ENCODE measurements at regions not wholly inside any gene's neighbourhood (a gene's known extent, or its start where the extent isn't known, plus 50 kb on each side); places are given as distances from the start of the nearest gene placed in this dataset.
A peak's percentile ranks its signal among the peaks of the same experiment; 100 is the strongest.

GRCh38 chr13:73697166-73697565, 437.0 kb downstream of the KLF12 start:
- no peak for DNase-seq

DNA sequence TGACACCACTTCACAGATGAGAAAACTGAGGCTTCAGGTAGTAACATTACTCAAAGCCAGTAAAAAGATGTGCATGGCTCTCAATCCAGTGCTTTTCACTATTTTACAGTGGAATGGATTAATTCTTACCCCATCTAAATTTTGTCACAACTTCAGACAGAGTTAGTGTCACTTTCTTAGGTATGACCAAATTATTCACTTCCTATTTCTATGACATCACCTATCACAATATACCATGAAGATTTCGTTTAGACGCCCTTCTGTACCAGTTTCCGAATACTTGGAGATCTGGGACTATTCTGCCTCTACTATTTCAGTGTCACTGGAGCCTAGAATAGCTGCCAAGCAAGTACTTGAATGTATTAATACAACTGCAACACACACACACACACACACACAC, 437.5 kb downstream of the KLF12 start:
- DNase-seq = no peak

- DNase-seq = no peak
Observed at GRCh38 chr13:73696271-73696670, 437.9 kb downstream of the KLF12 start.

- DNase-seq = no peak
Observed at GRCh38 chr13:73695325-73695724, 438.9 kb downstream of the KLF12 start.

DNA sequence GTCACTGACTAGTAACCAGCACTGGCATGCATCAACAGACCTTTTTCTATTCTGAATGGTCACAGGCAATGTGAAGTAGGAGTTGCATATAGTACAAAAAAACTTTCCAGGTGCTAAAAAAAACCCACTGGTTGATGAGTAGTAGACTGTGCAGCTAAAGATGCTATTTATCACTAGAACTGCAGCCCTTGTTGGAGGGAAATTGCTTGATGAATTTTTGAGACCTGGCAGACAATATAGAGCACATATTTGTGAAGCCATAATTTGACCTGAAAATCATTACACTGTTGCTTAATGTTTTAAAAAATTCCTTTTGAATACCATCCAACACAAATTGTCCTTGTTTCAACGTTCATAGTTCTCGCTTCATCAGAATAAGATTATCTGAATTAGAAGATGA, 441.0 kb downstream of the KLF12 start:
- DNase-seq = no peak

DNA sequence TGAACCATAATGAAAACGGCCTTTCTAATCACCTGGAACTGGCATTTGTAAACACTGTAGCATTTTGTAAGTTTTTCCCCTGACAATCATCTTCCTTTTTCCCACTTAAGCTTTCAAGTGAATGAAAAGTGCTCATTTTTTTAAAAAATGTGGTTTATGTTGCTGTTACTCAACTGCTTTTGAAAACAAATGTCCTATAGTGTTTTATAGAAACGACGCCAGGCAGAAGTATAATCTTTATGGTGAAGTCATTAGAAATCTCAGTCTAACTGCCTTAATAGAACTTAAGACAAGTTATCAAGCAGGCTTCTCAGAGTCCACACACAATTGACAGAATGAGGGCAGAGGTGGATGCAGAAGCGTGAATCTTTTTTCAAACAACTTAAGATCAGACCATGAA, 442.3 kb downstream of the KLF12 start:
- no peak for DNase-seq

DNA sequence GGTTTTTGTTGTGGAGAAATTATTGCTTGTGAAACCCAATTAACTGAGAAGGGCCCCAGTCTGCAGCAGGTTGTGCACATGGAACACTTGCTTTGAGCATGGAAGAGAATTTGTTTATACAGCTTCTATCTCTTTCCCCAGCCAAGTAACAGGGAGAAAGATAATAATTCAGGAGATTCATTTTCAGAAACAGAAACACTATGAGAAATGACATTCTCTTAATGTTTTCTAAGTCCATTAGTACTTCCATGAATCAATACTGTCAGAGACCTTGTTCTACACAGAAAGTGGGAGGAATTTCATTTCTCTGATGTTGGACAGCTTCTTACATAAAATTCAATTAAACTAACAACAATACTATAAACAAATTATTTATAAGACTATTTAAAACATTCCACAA, 446.3 kb downstream of the KLF12 start:
- no peak for DNase-seq

DNA sequence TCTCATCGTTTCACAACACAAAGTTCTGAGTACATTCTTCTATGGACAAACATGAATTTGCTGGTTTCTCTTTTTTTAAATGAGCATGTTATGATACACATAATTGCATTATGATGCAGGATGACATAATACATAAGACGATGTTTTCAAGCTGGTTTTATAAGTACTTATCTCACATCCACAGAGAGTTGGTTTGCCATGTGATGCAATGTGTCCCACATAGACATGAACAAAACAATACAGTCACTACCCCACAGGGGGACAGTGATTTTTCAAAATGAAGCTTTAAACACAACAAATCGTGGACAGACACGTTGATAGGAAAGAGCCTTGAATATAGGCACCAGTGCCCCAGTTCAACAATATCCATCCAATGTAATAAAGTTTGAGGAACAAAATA, 447.1 kb downstream of the KLF12 start:
- no peak for DNase-seq

DNA sequence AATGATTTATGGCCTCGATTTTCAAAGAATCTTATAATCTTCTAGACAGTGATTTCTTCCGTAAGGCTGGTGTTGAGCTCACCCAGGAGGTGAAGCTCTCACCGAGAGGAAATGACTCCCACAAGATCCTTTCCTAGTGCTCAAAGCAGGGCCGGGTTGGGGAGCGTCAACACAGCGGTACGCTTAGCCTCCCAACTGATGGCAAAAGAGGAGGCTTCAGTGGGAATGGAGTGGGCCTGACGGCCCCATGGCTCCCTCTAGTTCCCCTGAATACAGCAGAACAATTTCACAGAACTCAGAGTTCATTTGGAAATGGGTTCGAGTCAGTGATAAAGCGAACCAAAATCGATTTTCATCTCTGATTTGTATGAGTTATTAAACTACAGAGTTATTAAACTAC, 449.5 kb downstream of the KLF12 start:
- DNase-seq = no peak

GRCh38 chr13:73684286-73684685, 449.9 kb downstream of the KLF12 start:
- no peak for DNase-seq

DNA sequence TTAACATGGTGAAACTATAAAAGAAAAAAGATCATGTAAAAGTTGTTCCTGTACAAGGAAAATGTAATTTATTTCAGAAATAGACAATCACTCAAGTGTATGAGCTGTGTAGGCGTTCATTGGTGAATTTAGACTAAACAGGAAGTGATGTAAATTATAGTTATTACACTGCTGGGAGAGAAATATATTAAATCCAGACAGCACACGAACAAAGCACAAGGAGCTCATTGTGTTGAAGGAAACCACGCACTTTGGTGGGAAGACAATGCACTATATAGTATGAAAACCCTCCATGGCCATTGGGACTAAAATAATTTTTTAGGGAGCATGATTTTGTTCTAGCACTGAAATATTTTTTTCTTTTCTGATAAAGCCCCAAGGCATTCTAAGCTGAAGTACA, 450.5 kb downstream of the KLF12 start:
- DNase-seq = no peak

DNA sequence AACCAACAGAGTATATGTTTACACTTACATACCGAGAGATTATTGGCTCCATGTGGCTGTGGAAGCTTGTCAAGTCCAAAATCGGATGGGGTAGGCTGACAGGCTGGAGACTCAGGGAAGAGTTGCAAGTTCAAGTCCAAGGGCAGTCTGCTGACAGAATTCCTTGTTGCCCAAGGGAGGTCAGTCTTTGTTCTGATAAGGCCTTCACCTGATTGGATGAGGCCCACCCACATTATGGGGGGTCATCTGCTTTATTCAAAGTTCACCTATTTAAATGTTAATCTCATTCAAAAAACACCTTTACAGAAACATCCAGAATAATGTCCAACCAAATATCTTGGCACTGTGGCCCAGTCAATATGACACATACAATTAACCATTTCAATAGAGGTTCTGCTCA, 452.4 kb downstream of the KLF12 start:
- DNase-seq = no peak

DNA sequence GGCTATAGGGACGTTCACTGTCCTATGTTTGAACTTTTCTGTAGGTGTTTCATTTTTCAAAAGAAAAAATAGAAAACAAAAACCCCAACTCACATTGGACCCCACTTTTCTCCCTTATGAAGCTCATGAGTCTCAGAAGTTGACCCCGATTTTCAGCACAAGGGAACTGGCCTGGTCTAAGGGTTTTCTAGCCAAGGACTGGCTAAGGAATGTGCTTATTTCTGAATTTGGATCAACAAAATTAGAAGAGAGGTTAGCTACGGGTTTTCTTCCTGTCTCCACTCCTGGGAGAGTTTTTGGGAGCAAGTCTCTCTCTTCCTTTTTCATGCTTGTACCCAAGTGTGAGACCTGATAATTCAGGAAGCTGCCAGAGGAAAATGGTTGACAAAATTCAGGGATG, 453.2 kb downstream of the KLF12 start:
- DNase-seq = no peak

DNA sequence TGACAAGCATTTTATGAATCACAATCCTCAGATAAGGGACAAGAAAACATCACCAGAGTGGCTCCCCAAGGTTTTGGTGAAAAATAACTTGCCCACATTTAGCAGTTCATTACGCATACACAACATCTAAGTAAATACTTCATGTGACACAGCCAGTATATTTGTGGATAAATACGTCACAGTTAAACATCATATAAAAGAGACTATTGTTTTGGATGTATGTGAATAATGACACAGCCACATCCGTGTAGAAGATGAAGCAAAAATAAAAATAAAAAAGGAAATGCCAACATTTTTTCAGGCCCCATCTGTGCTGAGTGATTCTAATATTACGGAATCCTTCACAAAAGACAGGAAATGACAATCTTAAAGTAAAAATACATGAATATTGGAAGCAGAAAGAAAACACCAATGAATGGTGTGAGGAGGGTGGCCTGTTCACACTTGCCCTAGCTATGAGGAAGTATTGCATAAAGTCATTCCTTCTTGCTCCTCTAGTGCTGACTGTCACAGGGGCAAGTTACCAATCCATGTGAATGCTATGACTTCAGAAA, 457.1 kb downstream of the KLF12 start:
- peak in 1 of 3 donors; percentile 2 for DNase-seq

DNA sequence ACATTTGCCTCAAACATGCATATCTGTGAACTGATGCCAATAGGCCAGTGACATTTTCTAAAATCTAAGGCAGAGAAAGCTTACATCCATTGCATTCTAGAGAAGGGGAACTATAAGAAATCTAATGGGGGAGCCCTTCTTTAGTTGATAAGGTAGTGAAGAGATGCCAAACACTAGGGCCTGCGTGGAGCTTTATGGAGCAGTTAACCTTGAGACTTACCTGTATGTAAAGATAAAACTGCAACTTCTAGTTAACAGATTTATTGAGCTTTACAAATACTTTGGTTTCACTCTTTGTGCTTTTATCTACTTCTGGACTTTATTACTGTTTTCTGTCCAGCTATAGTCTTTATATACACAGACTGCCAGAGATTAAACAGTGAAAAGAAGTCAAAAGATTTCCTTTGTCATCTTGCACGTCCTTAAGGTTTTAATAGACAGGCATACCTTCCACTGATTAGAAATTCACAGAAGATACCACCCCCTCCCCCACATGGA, 457.6 kb downstream of the KLF12 start:
- DNase-seq = no peak

- DNase-seq = no peak
Observed at GRCh38 chr13:73675821-73676220, 458.4 kb downstream of the KLF12 start.

DNA sequence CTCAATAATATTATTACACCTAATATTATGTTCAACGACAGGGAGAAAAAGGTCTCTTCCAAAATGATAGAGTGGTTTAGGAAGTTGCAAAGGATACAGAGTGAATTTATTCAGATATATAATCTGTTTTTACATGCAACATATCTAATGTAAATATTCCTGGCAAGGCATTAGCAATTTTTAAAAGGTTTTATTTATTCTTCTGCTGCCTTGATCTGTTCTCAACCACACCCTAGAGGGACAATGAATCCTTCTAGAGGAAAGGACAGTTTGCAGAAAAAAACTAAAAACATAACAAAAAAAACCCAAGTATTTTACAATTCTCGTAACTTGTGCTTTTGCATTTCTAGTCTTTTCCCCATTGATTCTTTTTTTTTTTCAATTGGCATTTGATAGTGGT, 459.6 kb downstream of the KLF12 start:
- DNase-seq = no peak

DNA sequence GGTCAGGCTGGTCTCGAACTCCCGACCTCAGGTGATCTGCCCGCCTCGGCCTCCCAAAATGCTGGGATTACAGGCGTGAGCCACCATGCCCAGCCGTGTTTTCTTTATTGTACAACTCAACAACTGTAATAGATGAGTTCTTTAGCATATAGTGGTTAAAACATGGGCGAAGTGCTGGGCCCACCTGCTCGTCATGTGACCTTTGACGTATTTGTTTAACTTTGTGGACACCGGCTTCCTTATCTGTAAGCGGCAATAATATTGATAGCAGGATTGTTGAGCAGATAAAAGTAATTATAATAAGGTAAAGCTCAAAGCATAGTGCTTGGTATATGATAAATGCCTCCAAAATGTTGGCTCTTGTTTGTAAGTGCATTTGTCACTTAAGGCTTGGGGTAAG, 460.3 kb downstream of the KLF12 start:
- DNase-seq = no peak

DNA sequence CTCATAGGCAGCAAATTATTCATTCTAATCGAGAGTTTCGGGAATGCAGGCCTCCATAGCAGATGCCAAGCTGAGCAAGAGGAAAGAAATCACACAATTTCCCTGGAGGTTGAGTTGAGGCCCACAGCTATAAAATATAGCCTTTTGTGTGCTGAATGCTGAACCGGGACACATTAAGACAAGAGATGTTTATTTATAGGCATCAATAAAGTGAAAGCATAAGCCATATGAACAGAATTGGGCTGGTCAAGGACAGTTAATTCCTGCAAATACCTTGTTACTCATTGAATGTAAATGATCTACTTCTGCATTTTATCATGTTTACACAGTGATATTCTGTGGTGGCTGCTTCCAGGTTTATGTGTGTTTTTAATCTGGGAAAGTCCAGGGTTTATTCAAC, 461.7 kb downstream of the KLF12 start:
- DNase-seq = no peak

DNA sequence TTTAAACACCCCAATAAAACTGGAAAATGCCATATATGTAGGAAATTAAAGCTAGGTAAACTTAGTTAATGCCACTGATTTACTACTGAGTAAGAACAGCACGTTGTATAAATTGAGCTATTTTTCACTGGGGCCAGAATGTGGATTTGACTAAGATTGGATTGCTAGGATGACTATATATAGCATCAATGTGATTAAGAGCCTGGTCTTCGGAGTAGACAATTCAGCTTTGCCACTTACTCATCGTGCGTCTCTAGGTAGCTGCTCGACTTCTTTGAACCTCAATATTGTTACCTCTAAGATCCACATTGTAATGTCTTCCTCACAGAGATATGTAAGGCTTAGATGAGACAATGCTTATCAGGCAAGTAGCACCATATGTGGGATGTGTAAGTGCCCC, 462.5 kb downstream of the KLF12 start:
- no peak for DNase-seq

GRCh38 chr13:73671011-73671410, 463.2 kb downstream of the KLF12 start:
- no peak for DNase-seq

DNA sequence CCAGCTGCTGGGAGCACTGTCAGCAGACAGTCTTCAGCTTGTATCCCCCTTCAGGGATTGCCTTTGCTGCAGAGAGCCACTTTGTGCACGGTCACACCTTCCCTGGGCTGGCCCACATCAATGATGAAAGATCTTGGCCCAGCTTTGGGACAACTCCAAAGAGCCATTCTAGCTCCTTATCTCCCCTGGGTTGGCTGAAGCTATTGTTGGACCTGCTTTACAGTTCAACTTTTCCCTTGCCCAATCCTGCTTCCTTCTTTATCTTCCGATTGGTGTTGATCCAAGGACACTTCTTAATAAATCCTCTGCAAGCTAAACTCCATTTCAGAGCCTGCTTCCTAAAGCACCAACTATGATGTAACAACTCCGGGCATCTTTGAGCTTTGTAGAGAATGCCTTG, 466.4 kb downstream of the KLF12 start:
- DNase-seq = no peak

GRCh38 chr13:73665261-73665660, 468.9 kb downstream of the KLF12 start:
- DNase-seq = no peak

GRCh38 chr13:73664851-73665250, 469.4 kb downstream of the KLF12 start:
- DNase-seq = no peak

DNA sequence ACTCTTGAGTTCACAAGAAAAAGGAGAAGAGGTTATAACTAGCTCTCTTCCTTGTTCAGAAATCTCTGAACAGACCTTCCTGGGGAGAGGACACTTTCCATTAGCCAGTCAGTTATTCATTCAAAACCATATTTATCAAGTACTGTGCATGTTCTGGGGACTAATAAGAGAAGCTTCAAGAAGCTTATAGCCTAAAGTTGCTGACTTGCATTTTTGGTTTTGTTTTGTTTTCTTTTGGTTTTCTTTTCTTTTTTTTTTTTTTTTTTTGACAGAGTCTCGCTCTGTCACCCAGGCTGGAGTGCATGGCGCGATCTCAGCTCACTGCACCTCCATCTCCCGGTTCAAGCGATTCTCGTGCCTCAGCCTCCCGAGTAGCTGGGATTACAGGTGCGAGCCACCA, 471.4 kb downstream of the KLF12 start:
- no peak for DNase-seq

Measured in suppressor macrophage treated with lipopolysaccharide for 1 hour (primary cell).